ENCODE measurements at regions not wholly inside any gene's neighbourhood (a gene's known extent, or its start where the extent isn't known, plus 50 kb on each side); places are given as distances from the start of the nearest gene placed in this dataset.
A peak's percentile ranks its signal among the peaks of the same experiment; 100 is the strongest.

GRCh38 chr2:67666386-67667053, 269.4 kb downstream of the ETAA1 start:
- H3K27me3 ChIP-seq (ENCODE audit: control insufficient read depth in 4 of 4, insufficient read depth in 4 of 4, low read length in 3 of 4) = peaks cover 0 to 2% (median 0%) of the 10 kb centered on the region in 4 donors
- DNase-seq (ENCODE audit: low spot score) = no peak
- H3K27ac ChIP-seq (ENCODE audit: low read depth in 1 of 2, low read length in 2 of 2) = no peak overlapping the region
- no peak overlapping the region for H3K4me3 ChIP-seq (ENCODE audit: low read depth in 1 of 3, low read length in 3 of 3)
- no peaks in the 10 kb centered on the region for H3K36me3 ChIP-seq (ENCODE audit: control insufficient read depth in 4 of 4, insufficient read depth in 3 of 4, low read depth in 1 of 4, low read length in 3 of 4)
- WGBS = 60% methylated on average over 5 of the region's 5 CpGs
- TF ChIP-seq RXRA (IDR thresholded peaks at IDR 0.05) (peak; percentile 60 to 69), RAD21 (IDR thresholded peaks at IDR 0.05) (no peak), NR2F2 (IDR thresholded peaks at IDR 0.05) (peak; percentile 96), EGR1 (IDR thresholded peaks at IDR 0.05; ENCODE audit: low read depth in 2 of 2) (no peak), TAF1 (conservative IDR thresholded peaks at IDR 0.05) (no peak), SP1 (IDR thresholded peaks at IDR 0.05) (peak; percentile 36)
- TF ChIP-seq, protein P1, sequence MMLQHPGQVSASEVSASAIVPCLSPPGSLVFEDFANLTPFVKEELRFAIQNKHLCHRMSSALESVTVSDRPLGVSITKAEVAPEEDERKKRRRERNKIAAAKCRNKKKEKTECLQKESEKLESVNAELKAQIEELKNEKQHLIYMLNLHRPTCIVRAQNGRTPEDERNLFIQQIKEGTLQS (IDR thresholded peaks at IDR 0.05) = no peak
- H3K9ac ChIP-seq (ENCODE audit: low read depth in 1 of 2, low read length in 2 of 2) = no peak overlapping the region
- no peaks in the 10 kb centered on the region for H3K4me1 ChIP-seq (ENCODE audit: control insufficient read depth in 4 of 4, insufficient read depth in 4 of 4, low read length in 3 of 4)
- no peaks in the 10 kb centered on the region for H3K9me3 ChIP-seq (ENCODE audit: control insufficient read depth in 4 of 4, low read length in 3 of 4)

GRCh38 chr2:67667054-67667908, 270.1 kb downstream of the ETAA1 start:
- peaks cover 0 to 2% (median 0%) of the 10 kb centered on the region in 4 donors for H3K27me3 ChIP-seq (ENCODE audit: control insufficient read depth in 4 of 4, insufficient read depth in 4 of 4, low read length in 3 of 4)
- no peak overlapping the region for H3K9ac ChIP-seq (ENCODE audit: low read depth in 1 of 2, low read length in 2 of 2)
- no peak overlapping the region for H3K4me3 ChIP-seq (ENCODE audit: low read depth in 1 of 3, low read length in 3 of 3)
- H3K4me1 ChIP-seq (ENCODE audit: control insufficient read depth in 4 of 4, insufficient read depth in 4 of 4, low read length in 3 of 4) = no peaks in the 10 kb centered on the region
- WGBS = 85% methylated on average over 2 of the region's 2 CpGs
- H3K9me3 ChIP-seq (ENCODE audit: control insufficient read depth in 4 of 4, low read length in 3 of 4) = no peaks in the 10 kb centered on the region
- no peak overlapping the region for H3K27ac ChIP-seq (ENCODE audit: low read depth in 1 of 2, low read length in 2 of 2)
- DNase-seq (ENCODE audit: low spot score) = no peak
- no peaks in the 10 kb centered on the region for H3K36me3 ChIP-seq (ENCODE audit: control insufficient read depth in 4 of 4, insufficient read depth in 3 of 4, low read depth in 1 of 4, low read length in 3 of 4)
- TF ChIP-seq HNF4A (conservative IDR thresholded peaks at IDR 0.05) = no peak
- TF ChIP-seq SP1 (IDR thresholded peaks at IDR 0.05) = no peak
- no peak for TF ChIP-seq GABPA (IDR thresholded peaks at IDR 0.05 in 1 of 2, conservative IDR thresholded peaks at IDR 0.05 in 1 of 2)
- no peak for TF ChIP-seq HNF4G (IDR thresholded peaks at IDR 0.05)
- TF ChIP-seq FOXA1 (IDR thresholded peaks at IDR 0.05) = no peak
- TF ChIP-seq, protein P2, sequence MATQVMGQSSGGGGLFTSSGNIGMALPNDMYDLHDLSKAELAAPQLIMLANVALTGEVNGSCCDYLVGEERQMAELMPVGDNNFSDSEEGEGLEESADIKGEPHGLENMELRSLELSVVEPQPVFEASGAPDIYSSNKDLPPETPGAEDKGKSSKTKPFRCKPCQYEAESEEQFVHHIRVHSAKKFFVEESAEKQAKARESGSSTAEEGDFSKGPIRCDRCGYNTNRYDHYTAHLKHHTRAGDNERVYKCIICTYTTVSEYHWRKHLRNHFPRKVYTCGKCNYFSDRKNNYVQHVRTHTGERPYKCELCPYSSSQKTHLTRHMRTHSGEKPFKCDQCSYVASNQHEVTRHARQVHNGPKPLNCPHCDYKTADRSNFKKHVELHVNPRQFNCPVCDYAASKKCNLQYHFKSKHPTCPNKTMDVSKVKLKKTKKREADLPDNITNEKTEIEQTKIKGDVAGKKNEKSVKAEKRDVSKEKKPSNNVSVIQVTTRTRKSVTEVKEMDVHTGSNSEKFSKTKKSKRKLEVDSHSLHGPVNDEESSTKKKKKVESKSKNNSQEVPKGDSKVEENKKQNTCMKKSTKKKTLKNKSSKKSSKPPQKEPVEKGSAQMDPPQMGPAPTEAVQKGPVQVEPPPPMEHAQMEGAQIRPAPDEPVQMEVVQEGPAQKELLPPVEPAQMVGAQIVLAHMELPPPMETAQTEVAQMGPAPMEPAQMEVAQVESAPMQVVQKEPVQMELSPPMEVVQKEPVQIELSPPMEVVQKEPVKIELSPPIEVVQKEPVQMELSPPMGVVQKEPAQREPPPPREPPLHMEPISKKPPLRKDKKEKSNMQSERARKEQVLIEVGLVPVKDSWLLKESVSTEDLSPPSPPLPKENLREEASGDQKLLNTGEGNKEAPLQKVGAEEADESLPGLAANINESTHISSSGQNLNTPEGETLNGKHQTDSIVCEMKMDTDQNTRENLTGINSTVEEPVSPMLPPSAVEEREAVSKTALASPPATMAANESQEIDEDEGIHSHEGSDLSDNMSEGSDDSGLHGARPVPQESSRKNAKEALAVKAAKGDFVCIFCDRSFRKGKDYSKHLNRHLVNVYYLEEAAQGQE (IDR thresholded peaks at IDR 0.05) = no peak
- TF ChIP-seq RAD21 (IDR thresholded peaks at IDR 0.05) = no peak
- no peak for TF ChIP-seq JUND (IDR thresholded peaks at IDR 0.05)
- no peak for TF ChIP-seq NR2F2 (IDR thresholded peaks at IDR 0.05)
- TF ChIP-seq FOXA2 (IDR thresholded peaks at IDR 0.05) = no peak
- no peak for TF ChIP-seq RXRA (IDR thresholded peaks at IDR 0.05)
